Right forelimb (tissue), 1 donor: ENCODE measurements at regions not wholly inside any gene's neighbourhood (a gene's known extent, or its start where the extent isn't known, plus 50 kb on each side); places are given as distances from the start of the nearest gene placed in this dataset.

Experiments
- DNase-seq: peaks from one replicate; pipeline ENCODE4 v3.0.0-alpha.2; 2018

DNA sequence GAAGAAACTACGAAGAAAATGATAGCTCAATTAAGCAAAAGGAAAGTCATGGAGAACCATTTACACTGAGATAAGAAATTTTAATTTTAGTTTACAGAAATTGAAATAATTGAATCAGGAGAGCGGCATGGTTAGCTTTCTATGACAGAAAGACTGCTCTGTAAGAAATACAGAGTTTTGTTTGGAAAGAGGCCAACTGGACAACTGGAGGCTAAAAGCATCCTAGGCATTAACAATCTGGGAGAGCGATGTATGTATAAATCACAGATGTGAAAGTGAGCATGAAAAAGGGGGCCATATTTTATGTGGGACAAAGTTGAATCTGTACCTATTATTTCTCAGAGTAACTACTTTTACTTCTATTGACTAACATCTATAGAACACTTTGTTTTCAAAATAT is 1608.8 kb upstream of the PCDH20 start:
- no peak for DNase-seq

GRCh38 chr13:63011996-63012395 is 1596.3 kb upstream of the PCDH20 start:
- no peak for DNase-seq

DNA sequence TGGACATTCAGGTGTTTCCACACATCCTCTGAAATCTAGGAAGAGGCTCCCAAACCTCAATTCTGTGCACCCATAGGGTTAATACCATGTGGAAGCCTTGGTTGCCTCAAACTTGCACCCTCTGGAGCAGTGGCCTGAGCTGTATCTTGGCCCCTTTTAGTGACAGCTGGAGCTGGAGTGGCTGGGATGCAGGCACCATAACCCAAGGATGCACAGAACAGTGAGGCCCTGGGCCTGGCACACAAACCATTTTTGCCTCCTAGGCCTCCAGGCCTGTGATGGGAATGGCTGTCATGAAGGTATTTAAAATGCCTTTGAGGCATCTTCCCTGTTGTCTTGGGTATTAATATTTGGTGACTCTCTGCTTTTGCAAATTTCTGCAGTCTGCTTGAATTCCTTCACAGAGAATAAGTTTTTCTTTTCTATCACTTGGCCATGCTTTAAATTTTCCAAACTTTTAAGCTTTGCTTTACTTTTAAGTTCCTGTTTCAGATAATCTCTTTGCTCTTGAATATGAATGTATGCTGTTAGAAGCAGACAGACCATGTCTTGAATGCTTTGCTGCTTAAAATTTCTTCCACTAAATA is 1594.5 kb upstream of the PCDH20 start:
- no peak for DNase-seq

DNA sequence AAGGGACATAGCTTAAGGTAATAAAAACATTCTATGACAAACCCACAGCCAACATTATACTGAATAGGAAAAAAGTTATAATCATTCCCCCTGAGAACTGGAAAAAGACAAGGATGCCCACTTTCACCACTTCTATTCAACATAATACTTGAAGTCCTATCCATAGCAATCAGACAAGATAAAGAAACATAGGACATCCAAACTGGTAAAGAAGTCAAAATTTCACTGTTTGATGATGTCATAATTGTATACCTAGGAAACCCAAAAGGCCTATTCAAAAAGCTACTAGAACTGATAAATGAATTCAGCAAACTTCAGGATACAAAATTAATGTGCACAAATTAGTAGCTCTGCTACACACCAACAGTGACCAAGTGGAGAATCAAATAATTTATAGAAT is 1590.0 kb upstream of the PCDH20 start:
- DNase-seq = no peak

DNA sequence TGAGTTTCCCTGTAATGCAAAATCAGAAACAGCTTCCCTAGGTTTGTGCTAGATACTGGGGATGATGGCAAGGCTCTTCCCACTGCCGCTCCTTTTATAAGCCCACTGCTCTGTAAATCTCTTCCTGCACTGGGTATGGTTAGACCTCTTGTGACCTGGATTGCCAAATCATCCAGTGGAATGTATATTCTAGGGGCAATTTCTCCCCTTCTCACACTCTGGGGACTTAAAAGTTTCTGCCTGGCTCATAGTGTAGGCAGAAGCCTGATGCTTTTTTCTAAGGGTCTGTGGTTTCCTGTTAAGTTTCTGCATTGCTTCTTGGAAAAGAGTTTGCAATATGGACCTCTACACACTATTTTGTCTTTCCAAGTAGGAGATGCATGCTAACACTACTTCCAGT is 1582.0 kb upstream of the PCDH20 start:
- DNase-seq = no peak

DNA sequence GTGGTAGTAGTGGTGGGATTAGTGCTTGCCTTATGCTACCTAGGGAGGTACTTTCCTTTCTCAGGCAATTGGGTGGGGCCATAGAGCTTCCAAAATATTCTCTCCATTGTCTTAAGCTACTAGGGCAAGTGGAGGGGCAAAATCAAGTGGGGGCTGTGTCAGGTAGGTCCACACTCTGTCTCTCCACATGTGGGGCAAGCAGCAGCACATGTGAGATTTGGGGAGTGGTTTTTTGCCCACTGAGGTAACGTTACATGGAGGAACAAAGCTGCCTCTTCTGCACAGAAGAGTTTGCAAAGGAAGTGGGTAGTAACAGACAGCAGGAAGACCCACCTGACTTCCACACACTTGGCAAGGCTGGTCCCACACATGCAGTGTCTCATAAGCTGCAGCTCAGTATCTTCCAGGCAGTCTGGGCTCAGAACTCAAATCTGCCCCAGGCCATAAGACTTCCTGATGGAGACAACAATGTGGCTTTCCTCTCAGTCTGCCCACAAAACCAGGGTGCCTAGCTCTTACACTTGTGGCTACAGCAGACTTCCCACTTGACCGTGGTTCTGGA is 1581.5 kb upstream of the PCDH20 start:
- no peak for DNase-seq

GRCh38 chr13:62973804-62974203 is 1558.2 kb upstream of the PCDH20 start:
- DNase-seq = no peak

- DNase-seq = no peak
Measured at GRCh38 chr13:62964522-62964921, 1548.9 kb upstream of the PCDH20 start.

DNA sequence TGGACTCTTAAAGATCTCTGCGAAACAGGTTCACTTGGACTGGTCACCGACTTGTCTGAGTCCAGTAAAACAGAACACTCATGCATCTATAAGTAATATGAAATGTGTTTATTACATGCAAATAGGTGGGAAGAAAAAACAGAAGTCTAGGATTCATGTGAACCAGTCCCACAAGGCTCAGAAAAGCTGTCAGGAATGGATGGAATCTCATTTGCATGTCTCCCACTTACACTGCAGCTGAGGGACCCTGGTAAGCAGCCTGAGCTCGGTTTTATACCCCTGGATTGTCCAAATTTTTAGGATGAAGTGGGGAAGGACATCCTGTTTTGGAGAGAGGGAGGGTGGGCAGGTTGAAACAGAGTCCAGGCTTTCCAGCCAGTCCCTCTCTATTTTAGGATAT is 1545.1 kb upstream of the PCDH20 start:
- no peak for DNase-seq

GRCh38 chr13:62933809-62934208 is 1518.2 kb upstream of the PCDH20 start:
- DNase-seq = no peak

- no peak for DNase-seq
Measured at GRCh38 chr13:62932256-62932883, 1516.7 kb upstream of the PCDH20 start.

GRCh38 chr13:62931853-62932252 is 1516.2 kb upstream of the PCDH20 start:
- DNase-seq = no peak

- DNase-seq = no peak
Measured at GRCh38 chr13:62924395-62924794, 1508.7 kb upstream of the PCDH20 start.

DNA sequence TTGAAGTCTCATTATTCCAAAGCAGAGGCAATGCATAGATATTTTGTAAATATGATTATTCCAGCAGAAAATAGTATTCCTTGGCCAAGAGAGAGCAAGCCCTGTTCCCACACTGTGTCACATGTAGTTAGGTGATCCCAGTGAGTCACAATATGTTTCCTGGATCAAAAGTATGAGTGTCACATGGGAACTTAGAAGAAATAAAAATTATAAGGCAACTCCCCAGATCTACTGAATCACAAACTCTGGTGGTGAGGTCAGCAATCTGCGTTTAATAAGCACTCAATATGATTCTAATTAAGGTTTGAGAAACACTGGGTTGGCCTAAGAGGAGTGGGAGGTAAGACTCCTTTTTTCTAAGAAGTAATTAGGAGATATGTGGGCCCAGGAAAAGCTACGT is 1504.5 kb upstream of the PCDH20 start:
- no peak for DNase-seq

DNA sequence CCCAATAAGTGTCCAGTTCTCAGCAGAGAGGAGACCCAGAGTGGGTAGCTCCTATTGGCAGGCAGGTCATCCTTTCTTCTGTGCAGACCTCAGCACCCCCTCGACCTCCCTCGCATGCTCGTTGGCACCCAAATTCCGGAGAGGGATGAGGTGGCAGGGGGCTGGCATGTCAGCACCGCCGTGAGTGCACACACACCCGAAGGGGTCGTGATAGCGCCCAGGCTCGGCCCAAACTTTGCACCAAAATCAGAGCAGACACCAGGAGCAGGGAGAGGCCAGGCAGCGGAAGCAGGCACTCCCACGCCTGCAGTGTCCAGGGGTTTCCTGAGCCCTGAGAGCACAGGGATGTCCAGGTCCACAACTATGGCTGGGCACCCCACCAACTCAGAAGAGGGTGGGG is 1503.8 kb upstream of the PCDH20 start:
- DNase-seq = no peak

DNA sequence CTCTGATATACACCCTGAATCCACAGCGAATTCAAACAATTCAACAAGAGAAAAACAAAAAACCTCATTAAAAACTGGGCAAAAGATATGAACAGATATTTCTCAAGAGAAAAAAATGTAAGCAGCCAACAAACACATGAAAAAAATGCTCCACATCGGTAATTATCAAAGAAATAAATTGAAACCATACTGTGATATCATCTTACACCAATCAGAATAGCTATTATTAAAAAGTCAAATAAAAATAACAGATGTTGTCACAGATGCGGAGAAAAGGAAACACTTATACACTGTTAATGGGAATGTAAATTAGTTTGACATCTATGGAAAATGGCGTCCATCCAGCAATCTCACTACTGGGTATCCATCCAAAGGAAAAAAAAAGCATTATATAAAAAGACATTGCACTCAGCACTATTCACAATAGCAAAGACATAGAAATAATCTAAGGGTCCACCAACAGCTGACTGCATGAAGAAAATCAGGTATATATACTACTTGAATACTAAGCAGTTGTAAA is 1495.0 kb upstream of the PCDH20 start:
- no peak for DNase-seq

DNA sequence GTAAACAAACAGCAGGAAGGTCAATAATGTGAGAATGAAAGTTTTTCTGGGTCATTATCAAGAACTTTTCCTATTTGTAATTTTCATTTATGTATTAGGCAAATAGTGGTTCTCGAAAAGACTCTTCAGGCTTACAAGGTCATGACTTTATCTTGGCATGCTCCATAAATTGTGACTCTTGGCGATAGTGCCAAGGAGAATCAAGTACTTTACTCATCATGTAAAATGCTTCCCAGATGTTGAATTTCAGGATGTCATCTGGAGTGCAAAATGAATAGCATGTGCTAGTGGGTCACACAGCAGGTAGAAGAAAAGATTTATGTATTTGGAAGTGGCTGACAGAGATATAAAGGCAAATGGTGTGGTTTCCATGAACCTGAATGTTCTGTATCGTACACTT is 1492.7 kb upstream of the PCDH20 start:
- no peak for DNase-seq

DNA sequence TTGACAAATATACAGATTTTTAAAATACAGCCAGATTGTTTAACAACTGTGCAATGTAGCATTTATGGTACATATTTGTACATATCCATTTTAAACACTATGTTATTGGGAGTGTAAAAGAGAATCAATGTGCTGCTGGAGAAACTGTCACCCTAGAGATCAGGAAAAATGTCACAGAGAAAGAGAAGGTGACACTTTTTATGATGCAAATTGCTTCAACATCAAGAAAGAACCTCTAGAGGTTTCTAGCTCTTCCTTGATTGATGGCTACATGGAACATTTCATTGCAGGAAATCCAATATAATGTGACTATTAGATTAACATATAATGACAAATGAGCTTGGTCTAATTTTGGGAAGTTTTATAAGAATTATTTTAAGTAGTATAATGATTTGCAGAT is 1491.2 kb upstream of the PCDH20 start:
- no peak for DNase-seq

- DNase-seq = no peak
Measured at GRCh38 chr13:62906469-62906868, 1490.8 kb upstream of the PCDH20 start.

GRCh38 chr13:62887046-62887445 is 1471.4 kb upstream of the PCDH20 start:
- DNase-seq = no peak

GRCh38 chr13:62879071-62879470 is 1463.4 kb upstream of the PCDH20 start:
- DNase-seq = no peak

- DNase-seq = no peak
Measured at GRCh38 chr13:62875118-62875640, 1459.5 kb upstream of the PCDH20 start.

DNA sequence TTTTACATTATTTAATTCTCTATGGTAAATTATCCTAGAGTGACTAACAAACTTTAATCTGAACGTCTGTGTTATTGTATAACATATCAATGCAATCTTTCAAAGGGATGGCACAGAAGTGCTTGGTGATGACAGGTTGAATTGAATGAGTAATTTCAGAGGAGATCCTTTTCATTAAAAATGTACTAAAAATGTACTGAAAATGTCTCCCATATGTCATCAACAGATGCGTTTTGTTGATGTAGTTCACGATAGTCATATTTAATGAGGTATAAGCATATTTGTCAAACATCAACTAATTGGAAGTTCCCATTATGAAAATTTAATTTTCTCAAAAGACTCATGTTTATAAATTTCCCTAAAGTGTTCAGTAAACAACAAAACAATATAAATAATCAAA is 1434.7 kb upstream of the PCDH20 start:
- no peak for DNase-seq

- DNase-seq = no peak
Measured at GRCh38 chr13:62847520-62847919, 1431.9 kb upstream of the PCDH20 start.
